NCI-H128 (cell line): ENCODE measurements at regions not wholly inside any gene's neighbourhood (a gene's known extent, or its start where the extent isn't known, plus 50 kb on each side); places are given as distances from the start of the nearest gene placed in this dataset.

Experiments used
- DNase-seq: peaks from one replicate; lab custom pipeline; 2025; ENCODE audit not compliant: unreplicated experiment; lab: John Stamatoyannopoulos, UW

- no peak for DNase-seq
Measured at GRCh38 chr1:181863736-181864135, 197.8 kb downstream of the ZNF648 start.

- no peak for DNase-seq
Measured at GRCh38 chr1:181863006-181863405, 198.5 kb downstream of the ZNF648 start.

- DNase-seq, result no peak
Measured at GRCh38 chr1:181858135-181858534, 203.4 kb downstream of the ZNF648 start.
